HEK293 (cell line): ENCODE measurements at regions not wholly inside any gene's neighbourhood (a gene's known extent, or its start where the extent isn't known, plus 50 kb on each side); places are given as distances from the start of the nearest gene placed in this dataset.

Source experiments
- CTCF ChIA-PET: fragments of 350-600 bp; formaldehyde crosslinking; extraction: SDS; loops from one replicate; lab custom pipeline; 2021; ENCODE audit warnings: antibody characterized with exemption; lab: Yijun Ruan, JAX
- POLR2A ChIA-PET: fragments of 300-600 bp; formaldehyde crosslinking; extraction: SDS; loops from one replicate; lab custom pipeline; 2020; ENCODE audit warnings: antibody characterized with exemption, inconsistent platforms; lab: Yijun Ruan, JAX
- H3K27ac ChIP-seq: fragments of 200-500 bp; sonication (Bioruptor generic); 2 replicates; pipeline ENCODE4 v1.5.1; 2014; ENCODE audit warnings: low read depth, low read length, control low read depth, inconsistent platforms; ENCODE audit errors: extremely low read depth
- H3K36me3 ChIP-seq, 2 experiments: fragments of 200-500 bp in 1 of 2; sonication (Bioruptor generic) in 1 of 2; 1 replicate in 1 of 2; 2 replicates in 1 of 2; pipeline ENCODE4 v1.5.1; 2014 to 2017; ENCODE audit warnings: inconsistent platforms in 2 of 2, low read length in 2 of 2; ENCODE audit not compliant: control insufficient read depth in 2 of 2, insufficient read depth in 1 of 2
- H3K4me1 ChIP-seq: fragments of 200-500 bp; sonication (Bioruptor generic); 2 replicates; pipeline ENCODE4 v1.5.1; 2014; ENCODE audit warnings: mild to moderate bottlenecking, low read length, inconsistent platforms; ENCODE audit not compliant: control insufficient read depth, insufficient read depth
- H3K4me3 ChIP-seq: 2 replicates; pipeline ENCODE4 v1.5.1; 2011; ENCODE audit warnings: low read depth, mild to moderate bottlenecking, control low read depth, low read length, moderate library complexity
- H3K9me3 ChIP-seq: fragments of 200-500 bp; sonication (Bioruptor generic); 2 replicates; pipeline ENCODE4 v1.5.1; 2014; ENCODE audit warnings: low read depth, low read length, inconsistent platforms; ENCODE audit not compliant: control insufficient read depth, insufficient read depth
- BCL11A ChIP-seq: fragments of 450-650 bp; formaldehyde crosslinking; IDR thresholded peaks from 2 replicates; pipeline ENCODE4 v1.5.1; 2016; ENCODE audit warnings: low read depth, missing biosample characterization, missing genetic modification characterization
- KLF1 ChIP-seq: fragments of 450-650 bp; formaldehyde crosslinking; IDR thresholded peaks from 2 replicates; pipeline ENCODE4 v1.5.1; 2016; ENCODE audit warnings: missing biosample characterization, missing genetic modification characterization
- PRDM1 ChIP-seq: fragments of 450-650 bp; formaldehyde crosslinking; IDR thresholded peaks from 2 replicates; pipeline ENCODE4; 2016; ENCODE audit warnings: missing biosample characterization, missing genetic modification characterization
- SALL2 ChIP-seq: fragments of 450-650 bp; formaldehyde crosslinking; IDR thresholded peaks from 2 replicates; pipeline ENCODE4 v1.5.0; 2017; ENCODE audit warnings: missing biosample characterization, mild to moderate bottlenecking, missing genetic modification characterization, borderline replicate concordance
- SP3 ChIP-seq: fragments of 450-650 bp; formaldehyde crosslinking; IDR thresholded peaks from 2 replicates; pipeline ENCODE4 v1.5.1; 2016; ENCODE audit warnings: missing biosample characterization, missing genetic modification characterization
- YY2 ChIP-seq: fragments of 450-650 bp; formaldehyde crosslinking; IDR thresholded peaks from 2 replicates; pipeline ENCODE4 v1.5.1; 2016; ENCODE audit warnings: missing biosample characterization, missing genetic modification characterization
- ZBTB17 ChIP-seq: fragments of 450-650 bp; formaldehyde crosslinking; IDR thresholded peaks from 2 replicates; pipeline ENCODE4 v1.5.1; 2016; ENCODE audit warnings: missing biosample characterization, missing genetic modification characterization
- ZFP37 ChIP-seq: fragments of 450-650 bp; formaldehyde crosslinking; IDR thresholded peaks from 2 replicates; pipeline ENCODE4 v1.5.1; 2016; ENCODE audit warnings: missing biosample characterization, missing genetic modification characterization
- ZNF140 ChIP-seq: fragments of 450-650 bp; formaldehyde crosslinking; IDR thresholded peaks from 2 replicates; pipeline ENCODE4 v1.5.1; 2016; ENCODE audit warnings: missing biosample characterization, missing genetic modification characterization
- ZNF148 ChIP-seq: fragments of 450-650 bp; formaldehyde crosslinking; IDR thresholded peaks from 2 replicates; pipeline ENCODE4 v1.5.0; 2017; ENCODE audit warnings: missing biosample characterization, missing genetic modification characterization, borderline replicate concordance
- ZNF16 ChIP-seq: fragments of 450-650 bp; formaldehyde crosslinking; IDR thresholded peaks from 2 replicates; pipeline ENCODE4 v1.5.1; 2016; ENCODE audit warnings: low read depth, missing biosample characterization, missing genetic modification characterization
- ZNF302 ChIP-seq: fragments of 450-650 bp; formaldehyde crosslinking; IDR thresholded peaks from 2 replicates; pipeline ENCODE4 v1.5.1; 2016; ENCODE audit warnings: missing biosample characterization, missing genetic modification characterization, low read depth
- ZNF354C ChIP-seq: fragments of 450-650 bp; formaldehyde crosslinking; IDR thresholded peaks from 2 replicates; pipeline ENCODE4 v1.5.1; 2016; ENCODE audit warnings: missing biosample characterization, missing genetic modification characterization, low read depth, borderline replicate concordance
- ZNF423 ChIP-seq: fragments of 450-650 bp; formaldehyde crosslinking; IDR thresholded peaks from 2 replicates; pipeline ENCODE4 v1.5.1; 2016; ENCODE audit warnings: missing biosample characterization, missing genetic modification characterization
- ZNF449 ChIP-seq: fragments of 450-650 bp; formaldehyde crosslinking; IDR thresholded peaks from 2 replicates; pipeline ENCODE4 v1.5.1; 2017; ENCODE audit warnings: missing biosample characterization, mild to moderate bottlenecking, missing genetic modification characterization, moderate library complexity
- ZNF596 ChIP-seq: fragments of 450-650 bp; IDR thresholded peaks from 2 replicates; pipeline ENCODE4 v1.5.0; 2018; ENCODE audit warnings: missing biosample characterization, mild to moderate bottlenecking, missing genetic modification characterization, moderate library complexity
- ZNF664 ChIP-seq: fragments of 450-650 bp; formaldehyde crosslinking; IDR thresholded peaks from 2 replicates; pipeline ENCODE4 v1.5.1; 2016; ENCODE audit warnings: missing biosample characterization, missing genetic modification characterization
- ZNF777 ChIP-seq: fragments of 450-650 bp; formaldehyde crosslinking; IDR thresholded peaks from 2 replicates; pipeline ENCODE4 v1.5.1; 2017; ENCODE audit warnings: missing biosample characterization, missing genetic modification characterization, borderline replicate concordance
- TF ChIP-seq, protein P1 (sequence below): fragments of 450-650 bp; formaldehyde crosslinking; IDR thresholded peaks from 2 replicates; pipeline ENCODE4 v1.5.1; 2017; ENCODE audit warnings: missing biosample characterization, missing genetic modification characterization

DNA sequence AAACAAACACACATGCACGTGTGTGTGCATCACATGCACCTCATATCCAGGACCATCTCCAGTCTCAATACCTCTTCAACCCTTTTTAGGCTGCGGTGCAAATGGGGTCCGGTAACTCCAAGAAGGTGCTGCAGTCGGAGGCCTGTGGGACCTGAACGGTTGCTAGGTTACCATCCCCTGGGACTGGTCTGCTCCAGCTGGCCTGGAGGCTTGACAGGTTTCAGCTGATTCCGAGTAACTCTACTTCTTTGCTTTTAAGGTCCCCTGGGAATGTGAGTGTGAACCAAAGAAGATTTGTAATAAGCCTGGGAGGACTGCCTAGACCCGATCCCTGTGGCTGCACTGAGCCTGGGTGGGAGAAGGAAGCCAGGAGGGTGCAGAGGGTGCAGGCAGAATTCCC lies 117.5 kb downstream of the CCNA1 start (continued):
- TF ChIP-seq ZNF148 (tag by site-specific recombination) (no peak), ZNF16 (tag by site-specific recombination) (no peak), YY2 (tag by site-specific recombination) (no peak), ZNF140 (tag by site-specific recombination) (no peak), ZBTB17 (tag by site-specific recombination) (no peak), ZNF354C (tag by site-specific recombination) (no peak), ZNF664 (tag by site-specific recombination) (no peak), ZNF423 (no peak)

DNA sequence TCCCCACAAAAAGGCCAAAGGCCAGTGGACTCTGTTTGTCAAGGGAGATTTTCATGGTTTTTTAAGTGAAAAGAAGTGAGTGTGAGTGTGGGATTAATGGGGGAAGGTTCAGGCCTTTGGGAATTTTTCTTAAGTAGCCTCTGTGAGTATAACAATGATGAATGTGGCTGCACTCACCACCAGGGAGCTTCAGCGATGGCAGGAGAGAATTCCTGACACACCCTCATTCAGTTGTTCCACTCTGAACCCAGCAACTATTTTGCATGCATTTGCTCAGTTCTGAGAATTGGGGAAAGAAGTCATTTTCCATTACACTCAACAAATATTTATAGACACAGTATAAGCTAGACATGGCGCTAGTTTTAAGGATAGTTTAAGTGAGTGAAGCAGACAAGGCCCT lies 117.9 kb downstream of the CCNA1 start:
- ChIA-PET CTCF (no interaction called here), POLR2A (no interaction called here)
- Histone ChIP-seq H3K36me3 (no peaks in the 10 kb centered on the region), H3K4me3 (no peak overlapping the region), H3K27ac (no peak overlapping the region), H3K9me3 (no peaks in the 10 kb centered on the region), H3K4me1 (no peaks in the 10 kb centered on the region)
- TF ChIP-seq SP3: no peak
- no peak for TF ChIP-seq KLF1
- TF ChIP-seq ZNF596 (tag by site-specific recombination): no peak
- no peak for TF ChIP-seq ZNF777 (tag by site-specific recombination)

DNA sequence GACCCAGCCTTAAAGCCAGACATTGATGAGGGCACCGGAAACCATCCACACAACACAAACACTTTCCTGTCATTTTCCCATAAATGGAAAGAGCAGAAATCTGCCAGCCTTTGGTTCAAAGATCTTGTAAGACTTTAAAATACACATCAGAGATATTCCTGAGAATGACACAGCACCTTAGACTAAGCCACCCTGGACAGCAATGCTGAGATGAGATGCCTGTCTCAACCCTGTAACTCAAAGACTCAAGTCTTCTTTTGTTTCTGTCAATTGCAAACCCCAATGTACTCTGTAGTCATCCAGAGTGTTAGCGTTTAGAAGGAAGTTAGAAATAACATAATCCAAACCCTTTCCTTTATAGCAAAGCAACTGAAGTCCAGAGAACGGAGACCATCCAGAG lies 119.2 kb downstream of the CCNA1 start:
- Histone ChIP-seq H3K9me3 (no peaks in the 10 kb centered on the region), H3K27ac (no peak overlapping the region), H3K4me1 (no peaks in the 10 kb centered on the region), H3K4me3 (no peak overlapping the region), H3K36me3 (no peaks in the 10 kb centered on the region)
- TF ChIP-seq ZFP37 (tag by site-specific recombination): no peak
- TF ChIP-seq ZNF302 (tag by site-specific recombination): no peak
- no peak for TF ChIP-seq ZNF449 (tag by site-specific recombination)
- TF ChIP-seq, protein P1, sequence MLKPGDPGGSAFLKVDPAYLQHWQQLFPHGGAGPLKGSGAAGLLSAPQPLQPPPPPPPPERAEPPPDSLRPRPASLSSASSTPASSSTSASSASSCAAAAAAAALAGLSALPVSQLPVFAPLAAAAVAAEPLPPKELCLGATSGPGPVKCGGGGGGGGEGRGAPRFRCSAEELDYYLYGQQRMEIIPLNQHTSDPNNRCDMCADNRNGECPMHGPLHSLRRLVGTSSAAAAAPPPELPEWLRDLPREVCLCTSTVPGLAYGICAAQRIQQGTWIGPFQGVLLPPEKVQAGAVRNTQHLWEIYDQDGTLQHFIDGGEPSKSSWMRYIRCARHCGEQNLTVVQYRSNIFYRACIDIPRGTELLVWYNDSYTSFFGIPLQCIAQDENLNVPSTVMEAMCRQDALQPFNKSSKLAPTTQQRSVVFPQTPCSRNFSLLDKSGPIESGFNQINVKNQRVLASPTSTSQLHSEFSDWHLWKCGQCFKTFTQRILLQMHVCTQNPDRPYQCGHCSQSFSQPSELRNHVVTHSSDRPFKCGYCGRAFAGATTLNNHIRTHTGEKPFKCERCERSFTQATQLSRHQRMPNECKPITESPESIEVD (tag by site-specific recombination): no peak
- no peak for TF ChIP-seq BCL11A (tag by site-specific recombination)
- TF ChIP-seq PRDM1 (tag by site-specific recombination): no peak
- TF ChIP-seq SALL2 (tag by site-specific recombination): no peak
- POLR2A ChIA-PET: no interaction called here
- CTCF ChIA-PET: no interaction called here
